ENCODE measurements at regions not wholly inside any gene's neighbourhood (a gene's known extent, or its start where the extent isn't known, plus 50 kb on each side); places are given as distances from the start of the nearest gene placed in this dataset.

- DNase-seq, result no peak
- H3K4me3 ChIP-seq, result no peak overlapping the region
- H3K27ac ChIP-seq, result no peak overlapping the region
- no peaks in the 10 kb centered on the region for H3K4me1 ChIP-seq
- H3K9ac ChIP-seq (ENCODE audit: low read depth in 2 of 2, low read length in 2 of 2), result no peak overlapping the region
- H3K36me3 ChIP-seq, result no peaks in the 10 kb centered on the region
- no peak for TF ChIP-seq CTCF (IDR thresholded peaks at IDR 0.05)
- intact Hi-C loops (cut with DNase I), result no loop called here
- H3K9me3 ChIP-seq, result no peaks in the 10 kb centered on the region
- no peaks in the 10 kb centered on the region for H3K27me3 ChIP-seq
Observed at GRCh38 chr6:99079058-99079457, 131.3 kb upstream of the FBXL4 start.

GRCh38 chr6:99073223-99073622 is 125.5 kb upstream of the FBXL4 start:
- Histone ChIP-seq H3K4me3 (no peak overlapping the region), H3K36me3 (no peaks in the 10 kb centered on the region), H3K27me3 (no peaks in the 10 kb centered on the region), H3K9ac (ENCODE audit: low read depth in 2 of 2, low read length in 2 of 2) (no peak overlapping the region), H3K4me1 (no peaks in the 10 kb centered on the region), H3K27ac (no peak overlapping the region), H3K9me3 (no peaks in the 10 kb centered on the region)
- TF ChIP-seq CTCF (IDR thresholded peaks at IDR 0.05), result no peak
- intact Hi-C loops (cut with DNase I), result no loop called here
- no peak for DNase-seq

- Histone ChIP-seq H3K4me1 (no peaks in the 10 kb centered on the region), H3K36me3 (no peaks in the 10 kb centered on the region), H3K9ac (ENCODE audit: low read depth in 2 of 2, low read length in 2 of 2) (no peak overlapping the region), H3K27ac (no peak overlapping the region), H3K27me3 (no peaks in the 10 kb centered on the region), H3K4me3 (no peak overlapping the region), H3K9me3 (no peaks in the 10 kb centered on the region)
- TF ChIP-seq CTCF (IDR thresholded peaks at IDR 0.05), result no peak
- intact Hi-C loops (cut with DNase I), result no loop called here
- no peak for DNase-seq
Observed at GRCh38 chr6:99066044-99066443, 118.3 kb upstream of the FBXL4 start.

GRCh38 chr6:99064834-99065233 is 117.1 kb upstream of the FBXL4 start:
- no peaks in the 10 kb centered on the region for H3K36me3 ChIP-seq
- no peak overlapping the region for H3K27ac ChIP-seq
- no peaks in the 10 kb centered on the region for H3K9me3 ChIP-seq
- no peak overlapping the region for H3K9ac ChIP-seq (ENCODE audit: low read depth in 2 of 2, low read length in 2 of 2)
- intact Hi-C loops (cut with DNase I), result no loop called here
- no peak for DNase-seq
- H3K27me3 ChIP-seq, result no peaks in the 10 kb centered on the region
- H3K4me1 ChIP-seq, result no peaks in the 10 kb centered on the region
- H3K4me3 ChIP-seq, result no peak overlapping the region
- TF ChIP-seq CTCF (IDR thresholded peaks at IDR 0.05), result no peak

GRCh38 chr6:99036672-99037071 is 88.9 kb upstream of the FBXL4 start:
- Histone ChIP-seq H3K9me3 (no peaks in the 10 kb centered on the region), H3K27me3 (no peaks in the 10 kb centered on the region), H3K36me3 (no peaks in the 10 kb centered on the region), H3K4me3 (no peak overlapping the region), H3K9ac (ENCODE audit: low read depth in 2 of 2, low read length in 2 of 2) (no peak overlapping the region), H3K4me1 (no peaks in the 10 kb centered on the region), H3K27ac (no peak overlapping the region)
- intact Hi-C loops (cut with DNase I), result no loop called here
- TF ChIP-seq CTCF (IDR thresholded peaks at IDR 0.05), result no peak
- DNase-seq, result no peak

GRCh38 chr6:99032396-99032795 is 84.7 kb upstream of the FBXL4 start:
- H3K36me3 ChIP-seq, result no peaks in the 10 kb centered on the region
- no peak for DNase-seq

More at GRCh38 chr6:99032396-99032795, 84.7 kb upstream of the FBXL4 start:
- no peak for TF ChIP-seq CTCF (IDR thresholded peaks at IDR 0.05)
- H3K9me3 ChIP-seq, result no peaks in the 10 kb centered on the region
- H3K4me3 ChIP-seq, result no peak overlapping the region
- H3K27ac ChIP-seq, result no peak overlapping the region
- no peaks in the 10 kb centered on the region for H3K4me1 ChIP-seq
- H3K9ac ChIP-seq (ENCODE audit: low read depth in 2 of 2, low read length in 2 of 2), result no peak overlapping the region
- no peaks in the 10 kb centered on the region for H3K27me3 ChIP-seq
- intact Hi-C loops (cut with DNase I), result no loop called here
